Testis (tissue), 2 donors: ENCODE measurements at regions not wholly inside any gene's neighbourhood (a gene's known extent, or its start where the extent isn't known, plus 50 kb on each side); places are given as distances from the start of the nearest gene placed in this dataset.

ENCODE experiments used
- POLR2A ChIP-seq: fragments of 450-650 bp; IDR thresholded peaks from one replicate; pipeline ENCODE4 v1.6.1; 2017; ENCODE audit warnings: antibody characterized with exemption, mild to moderate bottlenecking, moderate library complexity
- TF ChIP-seq, protein P1 (sequence below), 3 experiments: fragments of 450-650 bp in 2 of 3; fragments of 200-600 bp in 1 of 3; sonication (generic) in 1 of 3; IDR thresholded peaks; one replicate each; pipeline ENCODE4 v1.5.1; 2016 to 2019; ENCODE audit warnings: antibody characterized with exemption in 3 of 3, mild to moderate bottlenecking in 2 of 3, moderate library complexity in 1 of 3

DNA sequence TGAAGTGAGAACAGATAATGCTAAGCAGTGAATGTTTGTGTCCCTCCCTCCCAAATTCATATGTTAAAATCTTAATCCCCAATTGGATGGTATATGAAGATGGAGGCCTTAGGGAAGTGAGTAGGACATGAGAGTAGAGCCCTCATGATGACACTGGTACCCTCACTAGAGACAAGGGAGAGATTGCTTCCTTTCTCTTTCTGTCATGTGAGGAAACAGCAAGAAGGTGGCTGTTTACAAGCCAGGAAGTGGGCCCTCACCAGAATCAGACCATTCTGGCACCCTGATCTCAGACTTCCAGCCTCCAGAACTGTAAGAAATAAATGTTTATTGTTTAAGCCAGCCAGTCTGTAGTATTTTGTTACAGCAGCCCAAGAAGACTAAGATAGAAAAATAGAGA lies 209.5 kb downstream of the SATB1 start:
- TF ChIP-seq, protein P1, sequence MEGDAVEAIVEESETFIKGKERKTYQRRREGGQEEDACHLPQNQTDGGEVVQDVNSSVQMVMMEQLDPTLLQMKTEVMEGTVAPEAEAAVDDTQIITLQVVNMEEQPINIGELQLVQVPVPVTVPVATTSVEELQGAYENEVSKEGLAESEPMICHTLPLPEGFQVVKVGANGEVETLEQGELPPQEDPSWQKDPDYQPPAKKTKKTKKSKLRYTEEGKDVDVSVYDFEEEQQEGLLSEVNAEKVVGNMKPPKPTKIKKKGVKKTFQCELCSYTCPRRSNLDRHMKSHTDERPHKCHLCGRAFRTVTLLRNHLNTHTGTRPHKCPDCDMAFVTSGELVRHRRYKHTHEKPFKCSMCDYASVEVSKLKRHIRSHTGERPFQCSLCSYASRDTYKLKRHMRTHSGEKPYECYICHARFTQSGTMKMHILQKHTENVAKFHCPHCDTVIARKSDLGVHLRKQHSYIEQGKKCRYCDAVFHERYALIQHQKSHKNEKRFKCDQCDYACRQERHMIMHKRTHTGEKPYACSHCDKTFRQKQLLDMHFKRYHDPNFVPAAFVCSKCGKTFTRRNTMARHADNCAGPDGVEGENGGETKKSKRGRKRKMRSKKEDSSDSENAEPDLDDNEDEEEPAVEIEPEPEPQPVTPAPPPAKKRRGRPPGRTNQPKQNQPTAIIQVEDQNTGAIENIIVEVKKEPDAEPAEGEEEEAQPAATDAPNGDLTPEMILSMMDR (IDR thresholded peaks at IDR 0.05), result no peak
- TF ChIP-seq POLR2A, result no peak
